HL-60 (cell line): ENCODE measurements at regions not wholly inside any gene's neighbourhood (a gene's known extent, or its start where the extent isn't known, plus 50 kb on each side); places are given as distances from the start of the nearest gene placed in this dataset.

ENCODE experiments used
- DNase-seq, 2 experiments: peaks; one replicate each; pipeline ENCODE4 v3.0.0-alpha.2; 2010 to 2020; ENCODE audit warnings: low read depth in 1 of 2, low spot score in 1 of 2
- H3K27ac ChIP-seq: fragments of 250-450 bp; sonication (Bioruptor Pico); replicated peaks from 2 replicates; pipeline ENCODE4 v1.5.1; 2020; ENCODE audit warnings: mild to moderate bottlenecking, moderate library complexity
- H3K27me3 ChIP-seq: fragments of 250-450 bp; sonication (Bioruptor Pico); 2 replicates; pipeline ENCODE4 v1.5.1; 2021; ENCODE audit warnings: mild to moderate bottlenecking, moderate library complexity; ENCODE audit not compliant: insufficient read depth, poor library complexity, severe bottlenecking
- H3K4me3 ChIP-seq: replicated peaks from 2 replicates; pipeline ENCODE4 v1.5.1; 2011; ENCODE audit warnings: mild to moderate bottlenecking, control low read depth, low read length; ENCODE audit not compliant: insufficient read depth
- GABPA ChIP-seq: IDR thresholded peaks from 2 replicates; pipeline ENCODE4 v1.6.1; 2012; ENCODE audit warnings: low read depth
- POLR2AphosphoS5 ChIP-seq: IDR thresholded peaks from 2 replicates; pipeline ENCODE4 v1.6.1; 2012; ENCODE audit warnings: low read depth
- SPI1 ChIP-seq: IDR thresholded peaks from 2 replicates; pipeline ENCODE4 v1.6.1; 2012; ENCODE audit warnings: low read depth, mild to moderate bottlenecking, borderline replicate concordance
- TF ChIP-seq, protein P1 (sequence below): IDR thresholded peaks from 2 replicates; pipeline ENCODE4 v1.6.1; 2012; ENCODE audit warnings: low read depth; ENCODE audit not compliant: insufficient replicate concordance
- TF ChIP-seq, protein P2 (sequence below): IDR thresholded peaks from one replicate; pipeline ENCODE4 v1.5.1; 2011; ENCODE audit warnings: low read length, control low read depth, inconsistent platforms; ENCODE audit not compliant: insufficient read depth

DNA sequence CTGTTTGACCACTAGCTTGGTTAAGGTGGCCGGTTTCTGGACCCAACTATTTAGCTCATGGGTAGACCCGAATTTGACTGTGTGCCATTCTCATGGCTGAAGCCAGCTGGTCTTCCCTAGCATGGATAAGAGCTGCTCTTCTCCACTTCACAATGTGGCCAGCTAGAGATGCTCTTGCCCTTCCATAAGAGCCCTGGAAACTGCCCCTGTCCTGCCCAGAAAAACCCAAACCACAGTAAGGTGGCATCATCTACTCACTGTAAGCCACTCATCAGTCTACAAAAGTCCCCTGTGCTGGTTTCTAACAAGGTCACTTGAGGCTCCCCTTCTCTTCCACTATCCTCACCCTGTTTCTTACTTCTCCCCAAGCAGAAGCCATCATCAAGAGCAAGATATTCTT, 165.1 kb downstream of the HS3ST2 start:
- TF ChIP-seq, protein P1, sequence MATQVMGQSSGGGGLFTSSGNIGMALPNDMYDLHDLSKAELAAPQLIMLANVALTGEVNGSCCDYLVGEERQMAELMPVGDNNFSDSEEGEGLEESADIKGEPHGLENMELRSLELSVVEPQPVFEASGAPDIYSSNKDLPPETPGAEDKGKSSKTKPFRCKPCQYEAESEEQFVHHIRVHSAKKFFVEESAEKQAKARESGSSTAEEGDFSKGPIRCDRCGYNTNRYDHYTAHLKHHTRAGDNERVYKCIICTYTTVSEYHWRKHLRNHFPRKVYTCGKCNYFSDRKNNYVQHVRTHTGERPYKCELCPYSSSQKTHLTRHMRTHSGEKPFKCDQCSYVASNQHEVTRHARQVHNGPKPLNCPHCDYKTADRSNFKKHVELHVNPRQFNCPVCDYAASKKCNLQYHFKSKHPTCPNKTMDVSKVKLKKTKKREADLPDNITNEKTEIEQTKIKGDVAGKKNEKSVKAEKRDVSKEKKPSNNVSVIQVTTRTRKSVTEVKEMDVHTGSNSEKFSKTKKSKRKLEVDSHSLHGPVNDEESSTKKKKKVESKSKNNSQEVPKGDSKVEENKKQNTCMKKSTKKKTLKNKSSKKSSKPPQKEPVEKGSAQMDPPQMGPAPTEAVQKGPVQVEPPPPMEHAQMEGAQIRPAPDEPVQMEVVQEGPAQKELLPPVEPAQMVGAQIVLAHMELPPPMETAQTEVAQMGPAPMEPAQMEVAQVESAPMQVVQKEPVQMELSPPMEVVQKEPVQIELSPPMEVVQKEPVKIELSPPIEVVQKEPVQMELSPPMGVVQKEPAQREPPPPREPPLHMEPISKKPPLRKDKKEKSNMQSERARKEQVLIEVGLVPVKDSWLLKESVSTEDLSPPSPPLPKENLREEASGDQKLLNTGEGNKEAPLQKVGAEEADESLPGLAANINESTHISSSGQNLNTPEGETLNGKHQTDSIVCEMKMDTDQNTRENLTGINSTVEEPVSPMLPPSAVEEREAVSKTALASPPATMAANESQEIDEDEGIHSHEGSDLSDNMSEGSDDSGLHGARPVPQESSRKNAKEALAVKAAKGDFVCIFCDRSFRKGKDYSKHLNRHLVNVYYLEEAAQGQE = no peak

DNA sequence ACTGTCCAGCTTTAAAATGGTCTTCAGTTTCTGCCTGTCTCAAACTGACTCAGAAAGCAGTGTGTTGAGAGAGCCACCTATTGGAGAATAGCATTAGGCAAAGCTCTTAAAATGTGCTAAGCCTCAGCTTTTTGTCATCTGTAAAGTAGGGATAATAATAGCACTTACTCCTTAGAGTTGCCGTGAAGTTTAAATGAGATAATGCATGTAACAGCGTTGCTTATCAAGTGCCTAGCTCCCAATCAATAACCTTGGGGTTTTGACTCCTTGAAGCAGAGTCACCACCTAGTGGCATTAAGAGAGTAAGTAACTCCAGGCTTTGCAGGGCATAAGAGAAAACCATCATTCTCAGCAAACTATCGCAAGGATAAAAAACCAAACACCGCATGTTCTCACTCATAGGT, 163.3 kb downstream of the HS3ST2 start:
- H3K27me3 ChIP-seq = no peaks in the 10 kb centered on the region
- no peak for TF ChIP-seq GABPA
- TF ChIP-seq SPI1 = no peak
- no peak for TF ChIP-seq POLR2AphosphoS5
- TF ChIP-seq, protein P1 = no peak
- TF ChIP-seq, protein P2, sequence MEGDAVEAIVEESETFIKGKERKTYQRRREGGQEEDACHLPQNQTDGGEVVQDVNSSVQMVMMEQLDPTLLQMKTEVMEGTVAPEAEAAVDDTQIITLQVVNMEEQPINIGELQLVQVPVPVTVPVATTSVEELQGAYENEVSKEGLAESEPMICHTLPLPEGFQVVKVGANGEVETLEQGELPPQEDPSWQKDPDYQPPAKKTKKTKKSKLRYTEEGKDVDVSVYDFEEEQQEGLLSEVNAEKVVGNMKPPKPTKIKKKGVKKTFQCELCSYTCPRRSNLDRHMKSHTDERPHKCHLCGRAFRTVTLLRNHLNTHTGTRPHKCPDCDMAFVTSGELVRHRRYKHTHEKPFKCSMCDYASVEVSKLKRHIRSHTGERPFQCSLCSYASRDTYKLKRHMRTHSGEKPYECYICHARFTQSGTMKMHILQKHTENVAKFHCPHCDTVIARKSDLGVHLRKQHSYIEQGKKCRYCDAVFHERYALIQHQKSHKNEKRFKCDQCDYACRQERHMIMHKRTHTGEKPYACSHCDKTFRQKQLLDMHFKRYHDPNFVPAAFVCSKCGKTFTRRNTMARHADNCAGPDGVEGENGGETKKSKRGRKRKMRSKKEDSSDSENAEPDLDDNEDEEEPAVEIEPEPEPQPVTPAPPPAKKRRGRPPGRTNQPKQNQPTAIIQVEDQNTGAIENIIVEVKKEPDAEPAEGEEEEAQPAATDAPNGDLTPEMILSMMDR = no peak
- no peak for DNase-seq
- H3K27ac ChIP-seq = no peak overlapping the region
- no peak overlapping the region for H3K4me3 ChIP-seq

More for the DNA sequence above, 165.1 kb downstream of the HS3ST2 start:
- no peak overlapping the region for H3K4me3 ChIP-seq
- no peak for DNase-seq
- no peaks in the 10 kb centered on the region for H3K27me3 ChIP-seq
- H3K27ac ChIP-seq = no peak overlapping the region

DNA sequence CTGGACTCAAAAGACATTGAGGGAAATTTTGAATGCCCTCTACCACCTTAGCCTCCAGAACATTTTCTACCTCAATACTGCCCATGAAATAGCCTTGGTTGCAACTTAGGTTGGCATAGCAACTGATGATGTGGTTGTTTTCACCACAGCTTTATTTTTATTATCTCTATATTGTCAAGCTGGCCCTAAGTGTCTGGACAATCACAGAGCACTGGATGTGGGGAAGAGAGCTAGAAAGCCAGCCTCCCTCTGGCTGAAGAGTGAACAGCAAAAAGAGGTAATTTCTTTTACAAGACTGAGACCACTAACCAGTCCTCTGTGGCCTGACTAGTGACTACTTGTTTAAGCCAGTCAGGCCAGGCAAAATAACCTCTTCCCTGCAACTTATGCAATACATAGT, 159.6 kb downstream of the HS3ST2 start:
- Histone ChIP-seq H3K27ac (no peak overlapping the region), H3K27me3 (no peaks in the 10 kb centered on the region), H3K4me3 (no peak overlapping the region)
- TF ChIP-seq, protein P2 = no peak
- TF ChIP-seq SPI1 (no peak), GABPA (no peak), POLR2AphosphoS5 (no peak)
- TF ChIP-seq, protein P1 = no peak
- DNase-seq = no peak
